ENCODE measurements at regions not wholly inside any gene's neighbourhood (a gene's known extent, or its start where the extent isn't known, plus 50 kb on each side); places are given as distances from the start of the nearest gene placed in this dataset.

GRCh38 chr3:54064486-54064885 is 57.9 kb upstream of the CACNA2D3 start:
- TF ChIP-seq CTCF (IDR thresholded peaks at IDR 0.05; ENCODE audit: insufficient read depth, low read depth, low read length) (no peak), EZH2 (IDR thresholded peaks at IDR 0.05; ENCODE audit: insufficient read depth, low read length) (no peak)

Measured in astrocyte (in vitro differentiated cells and primary cell).